Fibroblast of skin of left biceps (primary cell): ENCODE measurements at regions not wholly inside any gene's neighbourhood (a gene's known extent, or its start where the extent isn't known, plus 50 kb on each side); places are given as distances from the start of the nearest gene placed in this dataset.

Experiments
- DNase-seq, 2 experiments: peaks; one replicate each; pipeline ENCODE4 v3.0.0-alpha.2; 2013; ENCODE audit warnings: low read depth in 2 of 2

DNA sequence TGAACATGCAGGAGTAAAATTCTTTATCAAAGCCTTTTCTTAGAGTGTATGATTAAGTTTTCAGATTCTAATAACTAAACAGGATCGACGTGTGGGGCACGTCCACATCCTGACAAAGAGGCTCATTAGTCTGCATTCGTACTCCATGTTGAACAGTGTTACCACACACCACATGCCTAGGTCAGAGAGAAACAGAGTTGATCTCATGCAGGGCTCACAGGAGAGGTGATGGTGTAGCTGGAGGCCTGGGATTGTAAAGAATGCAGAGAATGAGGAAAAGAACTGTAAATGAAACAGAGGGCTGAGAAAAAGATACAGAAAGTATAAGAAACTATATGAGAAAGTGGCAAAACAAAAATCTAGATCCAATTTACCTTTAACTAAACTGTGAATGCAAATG is 632.5 kb downstream of the BCL11A start:
- no peak for DNase-seq

DNA sequence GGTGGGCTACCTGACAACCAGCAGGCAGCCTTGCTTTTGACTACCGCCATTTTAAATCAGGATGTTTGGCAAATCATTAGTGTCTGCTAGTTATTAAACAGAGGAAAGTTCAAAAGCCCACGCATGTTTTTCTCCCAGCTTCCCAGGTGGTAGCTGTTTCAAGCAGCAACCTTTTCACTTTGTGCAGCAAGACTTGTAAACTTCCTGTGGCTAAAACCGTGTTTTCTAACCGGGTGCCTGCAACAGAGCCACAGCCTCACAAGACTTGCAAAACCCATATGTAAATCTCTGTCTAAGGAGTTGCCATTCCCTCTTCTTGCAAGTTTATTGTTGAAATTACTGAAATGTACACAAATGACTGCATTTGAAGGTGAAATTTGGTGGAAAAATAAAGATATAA is 633.1 kb downstream of the BCL11A start:
- DNase-seq, result no peak

DNA sequence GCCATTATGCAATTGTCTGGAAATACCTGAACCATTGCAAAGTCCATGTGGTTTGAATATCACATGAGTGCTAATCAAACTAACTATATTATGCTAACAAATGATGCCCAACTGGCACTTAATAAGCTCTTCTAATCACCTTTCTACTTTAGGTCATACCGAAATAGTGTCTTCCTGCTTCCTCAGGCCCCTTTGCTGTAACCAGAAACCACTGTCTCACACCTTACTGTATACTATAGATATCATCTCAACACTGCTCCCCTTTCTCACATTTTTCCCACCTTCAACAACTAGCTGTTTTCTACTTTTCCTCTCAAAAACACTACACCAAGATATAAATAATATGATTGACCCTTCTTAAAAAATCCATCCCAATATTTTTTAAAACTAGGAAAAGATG is 633.9 kb downstream of the BCL11A start:
- DNase-seq, result no peak

DNA sequence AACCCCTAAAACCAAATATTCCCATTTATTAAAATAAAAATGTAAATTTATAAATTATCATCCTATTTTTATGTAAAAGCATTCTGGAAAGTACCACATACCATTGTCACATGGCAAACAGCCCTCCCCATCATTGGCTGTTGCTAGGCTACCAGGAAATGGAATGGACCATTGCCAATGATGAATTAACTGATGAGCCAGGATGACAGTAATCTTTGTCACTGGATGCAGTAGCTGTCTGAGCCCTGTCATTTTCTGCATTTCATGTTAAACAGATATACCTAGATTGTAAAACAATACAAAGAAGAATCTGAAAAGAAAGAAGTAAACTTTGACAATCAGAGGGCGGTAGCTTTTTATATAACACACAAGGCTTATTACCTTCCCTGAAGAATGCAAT is 641.4 kb downstream of the BCL11A start:
- DNase-seq, result no peak

DNA sequence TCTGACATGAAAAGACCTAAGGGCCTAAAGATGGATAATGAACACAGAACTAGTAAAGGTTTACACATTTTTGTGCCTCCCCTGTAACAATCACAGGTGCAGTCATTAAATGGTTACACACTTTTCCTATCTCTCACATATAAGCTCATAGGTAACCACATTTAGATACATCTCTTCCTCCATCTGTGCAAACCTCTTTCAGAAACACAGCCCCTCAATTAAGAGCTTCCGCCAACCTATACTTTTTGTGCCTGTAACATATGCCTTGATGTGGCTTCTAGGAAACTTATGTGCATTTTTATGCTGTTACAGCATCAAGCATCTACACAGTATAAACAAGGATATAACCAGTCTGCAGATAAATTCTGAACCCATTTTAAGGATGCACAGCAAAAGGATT is 643.3 kb downstream of the BCL11A start:
- DNase-seq, result no peak

DNA sequence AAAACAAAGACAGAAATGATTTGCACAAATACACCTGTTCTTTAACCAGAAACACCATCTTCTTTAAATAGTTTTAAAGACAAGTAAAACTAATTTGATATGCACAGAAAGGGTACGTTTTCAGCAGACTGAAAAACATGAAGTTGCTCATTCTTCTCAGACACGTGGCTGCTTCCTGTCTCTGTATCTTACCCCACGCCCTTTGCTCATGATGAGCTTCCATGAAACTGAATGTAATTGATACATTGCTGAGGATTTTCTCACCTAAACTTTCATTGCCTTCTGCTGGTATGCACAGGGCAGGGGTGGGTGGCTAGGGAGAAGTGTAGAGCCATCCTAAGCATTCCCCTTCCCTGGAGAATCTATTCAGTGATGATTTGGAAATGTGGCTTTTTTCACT is 644.3 kb downstream of the BCL11A start:
- no peak for DNase-seq

DNA sequence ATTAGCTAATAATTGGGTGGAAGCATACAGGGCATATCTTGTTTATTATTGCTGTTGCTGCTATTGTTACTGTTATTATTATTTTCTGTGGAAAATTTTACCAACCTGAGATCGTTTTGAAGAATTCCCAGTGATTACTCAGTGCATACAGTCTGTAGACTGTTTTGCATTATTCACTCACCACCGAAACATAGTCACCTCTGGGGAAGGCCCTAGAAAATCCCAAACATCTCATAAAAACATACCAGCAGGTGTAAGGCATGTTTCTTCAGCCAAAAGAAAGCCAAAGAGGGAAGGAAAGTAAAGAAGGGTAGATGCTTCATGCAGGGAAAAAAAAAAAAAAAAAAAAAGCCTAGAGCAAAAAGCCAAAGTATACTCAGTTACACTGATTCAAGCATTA is 647.7 kb downstream of the BCL11A start:
- DNase-seq, result no peak

DNA sequence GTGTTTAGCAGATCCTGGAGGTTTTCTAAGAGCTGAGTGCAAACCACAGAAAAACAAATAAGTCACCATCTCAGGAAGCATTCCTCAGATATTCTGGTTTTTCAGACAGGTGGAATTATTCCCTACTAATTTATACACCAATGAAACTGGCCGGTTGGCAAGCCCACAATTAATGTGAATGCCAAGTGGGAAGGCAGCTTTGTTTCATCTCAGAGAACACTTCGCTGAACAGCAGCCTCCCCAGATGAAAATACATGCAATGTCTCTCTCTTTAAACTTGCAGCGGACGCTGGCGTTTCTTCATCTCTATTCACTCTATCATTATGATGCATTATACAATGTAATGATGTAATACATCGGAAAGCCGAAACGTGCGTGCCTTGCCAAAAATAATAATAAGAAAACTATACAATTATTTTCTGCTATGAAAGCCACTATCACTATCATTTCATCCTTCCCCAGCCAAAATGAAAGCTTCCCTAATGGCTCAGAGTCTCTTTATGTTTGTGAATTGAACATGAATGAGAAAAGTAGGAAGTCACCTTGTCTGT is 649.4 kb downstream of the BCL11A start:
- DNase-seq, result no peak

DNA sequence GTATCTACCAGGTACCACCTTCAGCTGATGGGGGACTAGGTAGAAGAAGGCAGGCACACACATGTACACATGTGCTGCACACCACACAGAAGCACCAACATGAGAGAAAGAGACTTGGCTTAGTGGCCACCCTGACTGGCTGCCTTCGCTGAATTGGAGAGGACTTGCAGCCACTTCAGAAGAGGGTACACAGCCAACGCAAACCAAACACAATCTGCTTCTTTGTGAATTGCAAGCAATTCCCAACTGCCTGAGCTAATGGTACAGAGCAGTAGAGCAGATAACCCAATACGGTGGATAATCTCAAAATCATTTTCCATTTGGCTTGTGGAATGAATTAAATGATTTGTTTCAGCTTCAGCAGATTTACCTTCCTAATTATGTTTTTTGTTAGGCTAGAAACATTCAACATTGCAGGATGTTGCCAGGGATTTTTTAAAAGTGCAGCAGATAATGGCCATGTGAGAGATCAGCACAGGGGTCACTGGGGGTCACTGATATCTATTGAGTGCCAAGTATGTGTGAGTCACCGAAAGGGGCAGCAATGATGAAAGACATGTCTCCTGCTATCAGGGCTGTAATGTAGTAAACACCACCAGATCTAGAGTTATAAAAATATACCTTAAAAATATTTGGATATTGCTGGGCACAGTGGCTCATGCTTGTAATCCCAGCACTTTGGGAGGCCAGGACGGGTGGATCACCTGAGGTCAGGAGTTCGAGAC is 652.6 kb downstream of the BCL11A start:
- DNase-seq, result no peak

DNA sequence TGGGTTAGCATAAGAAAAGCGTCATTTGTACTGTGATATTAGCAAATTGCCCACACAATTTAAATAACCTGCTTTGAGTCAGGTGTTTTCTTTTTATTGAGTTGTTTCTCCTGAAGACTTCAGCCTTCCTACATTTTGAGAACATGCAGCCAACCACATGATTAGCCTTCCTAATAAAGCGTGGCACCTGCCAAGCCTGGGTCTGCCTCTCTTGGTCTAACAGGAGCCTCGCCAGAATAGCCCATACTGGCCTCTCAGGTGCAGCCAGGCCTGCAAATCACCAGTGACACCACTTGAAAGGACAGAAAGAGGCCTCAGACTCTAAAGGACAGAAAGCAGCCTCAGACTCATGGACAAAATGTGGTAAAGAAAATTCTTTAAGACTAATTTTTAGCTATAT is 653.8 kb downstream of the BCL11A start:
- no peak for DNase-seq

DNA sequence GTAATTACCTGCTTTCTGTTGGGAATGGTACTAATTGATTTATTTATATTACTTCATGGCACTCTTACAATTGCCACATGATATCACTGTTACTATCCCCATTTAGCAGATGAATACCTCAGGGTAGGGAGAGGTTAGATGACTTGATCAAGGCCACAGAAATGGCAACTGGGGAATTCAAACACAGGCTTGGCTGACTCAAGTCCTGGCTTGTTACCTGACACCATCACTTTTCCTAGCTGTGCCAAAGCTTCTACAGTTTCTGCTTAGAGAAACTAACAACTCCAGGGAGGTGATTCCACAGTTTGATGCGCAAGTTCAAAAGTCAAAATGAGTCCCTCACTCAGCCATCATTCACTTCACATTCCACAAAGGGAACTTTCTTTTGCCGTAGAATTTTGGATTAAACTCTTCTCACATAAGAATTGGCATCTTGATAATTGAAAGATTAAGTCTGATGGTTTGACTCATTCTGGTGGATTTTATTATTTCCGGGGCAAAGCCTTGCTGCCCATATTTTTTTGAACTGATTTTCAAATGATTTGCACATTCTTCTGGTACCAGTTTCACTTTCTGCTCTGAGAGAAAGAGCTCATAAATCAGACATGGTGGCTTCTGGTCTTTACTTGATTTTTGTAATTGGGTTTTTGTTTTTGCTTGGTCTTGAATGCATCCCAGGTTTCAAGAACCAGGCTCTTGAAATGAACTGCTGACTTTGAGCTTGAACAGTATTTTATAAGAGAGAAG is 656.8 kb downstream of the BCL11A start:
- DNase-seq, result no peak

DNA sequence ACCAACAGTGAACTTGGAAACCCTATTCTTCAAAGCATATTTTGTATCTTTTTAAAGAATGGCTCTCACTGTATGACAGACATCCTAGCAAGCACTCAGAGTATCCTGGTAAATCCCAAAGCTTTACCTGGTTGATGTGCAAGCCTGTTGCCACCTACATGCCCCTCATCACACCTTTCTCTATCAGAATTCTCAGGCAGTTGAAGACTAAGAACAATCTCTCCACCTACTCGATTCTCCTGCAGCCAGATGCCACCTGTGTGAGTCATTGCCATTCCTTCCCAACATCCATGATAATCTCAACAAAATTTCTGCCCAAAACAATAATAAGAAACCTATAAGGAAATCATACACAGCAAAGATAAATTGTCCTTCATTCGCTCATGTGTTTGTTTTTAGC is 659.8 kb downstream of the BCL11A start:
- DNase-seq, result no peak

DNA sequence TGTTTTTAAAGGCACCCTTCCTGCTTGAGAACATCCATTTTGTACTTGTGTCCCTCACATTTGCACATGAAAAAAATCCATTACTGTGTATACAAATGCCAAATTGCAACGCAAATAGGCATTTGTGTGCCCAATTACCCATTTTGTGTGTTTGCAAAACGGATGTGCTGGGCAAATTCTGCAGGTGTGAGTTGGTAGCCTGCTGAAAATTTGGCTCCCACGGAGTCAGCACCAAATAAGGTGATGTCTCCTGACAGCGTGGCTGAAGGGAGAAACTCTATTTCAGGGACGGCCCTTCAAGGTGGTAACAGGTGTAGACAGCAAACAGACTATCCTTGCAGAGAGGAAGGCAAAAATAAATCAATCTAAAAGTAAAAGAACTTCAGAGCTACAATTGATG is 661.1 kb downstream of the BCL11A start:
- DNase-seq, result no peak

DNA sequence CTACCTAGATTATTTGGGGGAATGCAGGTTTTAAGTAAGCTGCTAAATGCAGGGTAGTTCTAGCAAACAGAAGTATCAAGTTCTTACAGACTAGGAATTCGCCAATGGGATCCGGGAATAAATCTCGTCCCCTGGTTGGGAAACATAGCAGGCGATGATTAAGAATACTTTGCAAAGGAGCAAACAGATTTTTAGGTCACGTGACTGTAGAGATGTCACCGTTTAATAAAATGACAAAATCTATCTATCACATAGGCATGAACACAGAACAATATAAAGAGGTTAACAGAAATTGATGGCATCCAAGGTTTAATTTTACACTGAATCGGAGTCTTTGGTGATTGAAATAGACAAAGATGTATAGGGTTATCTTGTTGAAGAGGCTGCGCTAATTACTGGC is 664.1 kb downstream of the BCL11A start:
- DNase-seq, result no peak

DNA sequence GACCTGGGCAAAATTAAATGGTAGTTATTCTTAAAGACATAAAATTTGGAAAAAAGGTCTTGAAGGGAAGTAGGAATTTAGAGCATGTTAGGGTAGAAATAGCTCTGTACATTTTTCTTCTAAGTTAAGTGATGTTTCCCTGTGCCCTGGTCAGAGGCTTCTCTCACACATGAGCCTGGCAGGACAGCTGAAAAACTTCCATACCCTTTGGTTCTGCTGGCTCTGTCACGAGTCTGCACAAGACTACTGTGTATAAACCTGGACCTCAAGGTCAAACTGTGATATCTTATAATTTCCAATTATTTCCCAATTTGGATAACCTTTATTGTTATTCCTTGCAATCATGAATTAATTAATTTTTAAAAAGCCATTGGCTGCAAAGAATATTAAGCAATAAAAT is 664.7 kb downstream of the BCL11A start:
- no peak for DNase-seq

DNA sequence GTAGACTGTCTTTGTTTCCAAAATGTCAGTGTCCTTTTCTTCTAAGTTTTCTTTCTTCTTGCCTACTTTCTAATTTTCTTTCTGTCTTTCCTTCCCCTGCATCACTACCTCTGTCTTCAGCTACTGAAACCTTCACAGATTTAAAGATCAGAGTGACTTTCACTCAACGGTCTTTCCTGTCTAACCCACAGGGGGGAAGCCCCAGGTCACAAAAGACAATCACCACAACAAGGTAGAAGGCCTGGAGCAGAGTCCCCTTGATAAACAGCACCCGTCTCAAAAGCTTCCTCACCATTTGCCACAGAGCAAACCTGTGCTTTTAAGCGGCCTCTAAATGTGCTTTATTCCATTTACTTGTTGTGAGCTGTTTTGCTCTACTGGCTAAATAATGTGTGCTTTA is 665.4 kb downstream of the BCL11A start:
- no peak for DNase-seq

DNA sequence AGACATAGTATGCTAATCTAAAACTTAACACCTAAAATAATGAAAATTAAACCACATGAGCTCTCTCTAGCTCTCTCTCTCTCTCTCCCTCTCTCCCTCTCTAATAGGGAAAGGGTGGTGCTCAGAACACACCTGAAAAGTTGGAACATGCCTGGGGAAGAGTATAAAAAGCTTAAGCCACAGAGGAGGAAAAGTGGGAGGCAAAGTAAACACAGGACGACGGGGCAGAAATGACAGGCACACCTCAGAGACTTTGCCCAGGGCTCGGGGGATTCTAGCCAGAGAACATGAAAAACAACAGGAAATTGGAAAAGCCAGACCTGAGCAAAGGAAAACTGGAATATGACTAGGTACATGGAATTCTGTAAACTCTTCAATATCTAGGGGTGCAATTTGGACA is 666.1 kb downstream of the BCL11A start:
- DNase-seq, result no peak

DNA sequence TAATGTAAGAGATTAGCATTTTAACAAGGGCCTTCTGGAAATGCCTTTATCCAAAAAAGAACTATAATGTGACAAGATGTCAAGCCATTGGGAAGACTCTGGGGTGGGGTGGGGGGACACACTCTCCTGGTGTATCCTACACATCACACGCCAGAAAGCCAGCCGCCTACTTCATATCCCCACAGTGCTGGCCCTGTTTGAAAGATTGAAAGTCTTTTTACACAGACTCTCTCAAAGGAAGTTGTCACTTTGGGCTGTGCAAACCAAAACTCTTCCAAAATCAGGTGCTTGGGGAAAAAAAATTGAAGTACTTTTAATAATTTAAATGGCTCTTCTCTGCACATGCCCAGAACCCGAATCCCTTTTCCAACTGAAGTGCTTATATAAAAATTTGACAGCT is 666.7 kb downstream of the BCL11A start:
- DNase-seq, result no peak

DNA sequence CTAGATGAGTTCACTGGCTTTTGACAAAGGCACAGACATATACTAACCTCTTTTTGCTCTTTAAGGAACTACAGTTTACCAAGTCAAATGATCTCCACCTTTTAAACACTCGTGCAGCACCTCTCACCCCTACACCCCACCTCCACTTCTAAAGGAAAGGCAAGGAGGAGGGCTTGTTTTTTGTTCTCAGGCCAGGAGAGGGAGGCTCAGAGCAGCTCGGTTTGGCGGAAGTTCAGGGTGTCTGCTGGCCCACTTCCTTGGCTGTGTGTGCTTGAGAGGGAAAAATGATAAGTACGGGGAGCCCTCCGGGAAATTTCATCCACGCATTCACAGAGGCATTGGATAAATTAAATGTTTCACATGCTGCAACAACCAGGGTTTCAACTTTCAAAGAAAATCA is 667.9 kb downstream of the BCL11A start:
- DNase-seq, result peak in 1 of 2 experiments; percentile 3

DNA sequence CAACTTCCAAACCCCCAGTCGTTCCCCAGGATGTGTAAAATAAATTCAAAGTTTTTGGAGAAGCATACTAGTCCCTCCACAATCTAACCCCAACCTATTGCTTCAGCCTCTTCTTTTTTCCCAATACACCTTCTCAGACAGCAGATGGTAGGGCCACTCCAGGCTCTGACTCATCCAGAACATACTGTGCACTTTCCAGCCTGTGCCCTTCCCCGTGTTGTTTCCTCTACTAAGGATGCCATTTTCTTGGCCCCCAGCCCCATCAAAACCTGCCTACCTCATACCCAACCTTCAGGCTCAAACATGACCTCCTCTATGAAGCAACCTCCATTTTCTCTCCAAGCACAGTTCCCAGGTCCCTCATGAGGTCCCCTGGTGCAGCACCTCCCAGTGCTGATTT is 669.3 kb downstream of the BCL11A start:
- no peak for DNase-seq

DNA sequence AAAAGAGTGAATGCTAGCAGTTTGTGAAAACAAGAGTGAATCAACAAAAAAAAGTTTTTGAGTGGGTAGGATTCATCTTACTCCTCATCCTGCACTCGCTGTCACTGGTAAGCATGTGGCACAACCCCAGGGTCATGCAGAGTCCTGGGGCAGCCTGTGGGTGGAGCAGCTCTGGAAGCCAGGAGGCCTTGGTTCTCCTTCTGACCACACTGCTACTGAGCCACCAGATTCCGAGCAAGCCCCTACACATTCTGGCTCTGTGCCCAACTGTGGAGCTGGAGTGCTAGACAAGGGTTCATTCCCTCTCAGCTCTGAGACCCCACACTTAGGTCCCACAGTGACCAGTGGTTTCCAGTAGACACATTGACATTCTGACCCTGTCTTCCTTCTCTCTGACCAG is 670.6 kb downstream of the BCL11A start:
- DNase-seq, result no peak

DNA sequence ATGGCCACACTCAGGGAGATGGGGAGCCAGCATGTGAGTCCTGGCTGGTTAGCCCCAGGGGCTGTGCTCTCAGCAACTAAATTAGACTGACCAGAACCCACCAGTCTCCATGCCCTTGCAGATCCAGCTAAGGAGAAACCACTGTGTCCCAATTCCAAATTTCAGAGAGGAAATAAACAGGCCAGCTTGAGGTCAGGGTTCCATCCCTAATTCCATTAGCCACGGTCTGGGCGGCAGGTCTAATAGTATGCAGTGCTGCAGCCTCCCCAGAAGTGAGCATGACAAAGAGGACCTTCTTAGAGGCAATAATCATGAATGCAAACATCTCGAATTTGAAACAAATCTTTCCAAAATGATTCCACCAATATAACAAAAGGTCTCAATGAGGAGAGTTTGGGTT is 671.2 kb downstream of the BCL11A start:
- DNase-seq, result no peak

DNA sequence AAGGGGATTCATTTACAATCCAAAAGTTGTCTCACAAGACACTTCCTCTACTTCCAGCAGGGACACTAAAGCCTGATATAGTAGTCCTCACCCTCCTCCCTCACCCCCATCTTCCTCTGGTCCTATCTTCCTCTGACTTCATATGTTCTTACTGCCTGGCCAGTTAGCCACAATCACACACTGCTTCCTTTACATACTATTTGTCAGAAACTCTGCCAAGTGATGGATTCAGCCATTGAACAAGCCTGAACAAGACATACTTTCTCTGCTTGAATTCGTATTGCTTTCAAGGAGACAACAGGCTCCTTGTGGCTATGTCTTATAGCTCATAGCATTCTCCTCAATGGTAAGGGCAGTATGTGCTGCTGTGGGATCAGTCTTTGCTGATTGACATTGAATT is 672.2 kb downstream of the BCL11A start:
- DNase-seq, result no peak
